Middle frontal gyrus (tissue), 1 donor: ENCODE measurements at regions not wholly inside any gene's neighbourhood (a gene's known extent, or its start where the extent isn't known, plus 50 kb on each side); places are given as distances from the start of the nearest gene placed in this dataset.
A peak's percentile ranks its signal among the peaks of the same experiment; 100 is the strongest.

Source experiments
- DNase-seq: peaks from one replicate; pipeline ENCODE4 v3.0.0-alpha.2; 2015; ENCODE audit warnings: low spot score; ENCODE audit errors: extremely low spot score

GRCh38 chr12:91373086-91373485, 190.5 kb upstream of the DCN start:
- no peak for DNase-seq

- no peak for DNase-seq
Measured at GRCh38 chr12:91370086-91370868, 187.7 kb upstream of the DCN start.

GRCh38 chr12:91368613-91369012, 186.0 kb upstream of the DCN start:
- DNase-seq: no peak

- no peak for DNase-seq
Measured at GRCh38 chr12:91367234-91367849, 184.7 kb upstream of the DCN start.

- no peak for DNase-seq
Measured at GRCh38 chr12:91364471-91365184, 182.0 kb upstream of the DCN start.

GRCh38 chr12:91361864-91362263, 179.2 kb upstream of the DCN start:
- peak; percentile 39 for DNase-seq

- no peak for DNase-seq
Measured at GRCh38 chr12:91357381-91357780, 174.8 kb upstream of the DCN start.

- no peak for DNase-seq
Measured at GRCh38 chr12:91356405-91356804, 173.8 kb upstream of the DCN start.

GRCh38 chr12:91355150-91356006, 172.8 kb upstream of the DCN start:
- peak; percentile 15 for DNase-seq

GRCh38 chr12:91353266-91353665, 170.6 kb upstream of the DCN start:
- no peak for DNase-seq

GRCh38 chr12:91349476-91349875, 166.9 kb upstream of the DCN start:
- no peak for DNase-seq

GRCh38 chr12:91347481-91348214, 165.0 kb upstream of the DCN start:
- no peak for DNase-seq

GRCh38 chr12:91346827-91347226, 164.2 kb upstream of the DCN start:
- no peak for DNase-seq

- DNase-seq: no peak
Measured at GRCh38 chr12:91344408-91344807, 161.8 kb upstream of the DCN start.

- no peak for DNase-seq
Measured at GRCh38 chr12:91343010-91343409, 160.4 kb upstream of the DCN start.

- DNase-seq: no peak
Measured at GRCh38 chr12:91339106-91339505, 156.5 kb upstream of the DCN start.

- DNase-seq: no peak
Measured at GRCh38 chr12:91335699-91336098, 153.1 kb upstream of the DCN start.

- DNase-seq: no peak
Measured at GRCh38 chr12:91333966-91334365, 151.3 kb upstream of the DCN start.

- DNase-seq: no peak
Measured at GRCh38 chr12:91332302-91332701, 149.7 kb upstream of the DCN start.

GRCh38 chr12:91331371-91331770, 148.8 kb upstream of the DCN start:
- no peak for DNase-seq

- DNase-seq: no peak
Measured at GRCh38 chr12:91328451-91328850, 145.8 kb upstream of the DCN start.
